HG02623 (cell line): ENCODE measurements at regions not wholly inside any gene's neighbourhood (a gene's known extent, or its start where the extent isn't known, plus 50 kb on each side); places are given as distances from the start of the nearest gene placed in this dataset.

Experiments used
- ATAC-seq: cut with Tn5 transposase; IDR thresholded peaks from one replicate; pipeline ENCODE4 v1.9.1; 2021; ENCODE audit warnings: moderate library complexity; ENCODE audit not compliant: unreplicated experiment

DNA sequence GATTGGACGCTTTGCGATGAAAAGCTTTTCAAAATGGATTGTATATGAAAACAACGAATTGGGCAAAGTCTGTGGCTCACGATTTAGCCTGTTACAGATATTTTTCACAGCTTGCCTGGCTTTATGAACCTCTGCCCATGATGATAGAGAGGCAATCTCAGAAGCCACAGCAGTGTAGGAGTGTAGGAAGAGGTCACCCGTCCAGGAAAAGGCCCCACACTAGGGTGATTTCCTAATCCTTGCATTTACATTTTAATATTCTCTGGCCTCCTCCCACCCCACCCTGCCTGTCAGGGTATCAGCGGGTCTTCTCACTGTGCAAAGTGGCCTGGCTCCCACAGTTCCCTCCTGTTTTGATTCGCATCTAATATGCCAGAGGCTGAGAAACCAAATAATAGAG is 81.8 kb upstream of the FOXN3 start:
- ATAC-seq, result no peak

- no peak for ATAC-seq
Measured at GRCh38 chr14:89495718-89496117, 78.7 kb upstream of the FOXN3 start.

DNA sequence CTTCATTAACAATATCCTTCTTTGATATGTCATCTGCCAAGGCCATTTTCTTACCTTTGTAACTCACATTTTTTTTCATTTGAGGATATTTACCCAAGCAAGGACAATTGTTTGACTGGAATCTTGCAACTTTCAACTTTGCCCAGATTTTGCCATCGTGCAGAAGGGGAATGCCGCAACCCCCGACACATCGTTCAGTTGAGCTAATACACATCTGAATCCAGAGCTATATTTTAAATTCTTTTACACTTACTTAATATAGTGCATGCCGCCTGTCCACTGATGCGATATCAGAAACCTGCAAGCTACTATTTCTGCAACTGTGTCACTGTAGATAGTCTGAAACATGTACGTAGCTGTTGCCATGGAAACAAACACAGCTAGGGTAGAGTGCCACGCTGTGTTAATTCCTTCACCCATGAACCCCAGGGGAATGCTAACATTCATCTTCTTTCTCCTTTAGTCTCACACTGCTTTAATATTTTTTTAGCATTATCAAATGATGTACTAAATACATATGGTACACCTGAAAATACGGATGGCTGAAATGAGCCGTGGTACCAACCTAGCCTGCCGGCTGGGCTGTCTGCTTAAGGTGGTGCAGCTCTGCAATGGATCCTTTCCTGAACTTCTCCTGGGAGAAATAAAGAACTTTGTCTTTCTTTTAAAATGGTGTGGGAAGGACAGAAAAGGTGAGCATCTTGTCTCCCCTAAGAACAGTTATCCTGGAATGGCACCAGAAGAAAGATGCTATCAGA is 77.0 kb upstream of the FOXN3 start:
- ATAC-seq, result peak; percentile 91

DNA sequence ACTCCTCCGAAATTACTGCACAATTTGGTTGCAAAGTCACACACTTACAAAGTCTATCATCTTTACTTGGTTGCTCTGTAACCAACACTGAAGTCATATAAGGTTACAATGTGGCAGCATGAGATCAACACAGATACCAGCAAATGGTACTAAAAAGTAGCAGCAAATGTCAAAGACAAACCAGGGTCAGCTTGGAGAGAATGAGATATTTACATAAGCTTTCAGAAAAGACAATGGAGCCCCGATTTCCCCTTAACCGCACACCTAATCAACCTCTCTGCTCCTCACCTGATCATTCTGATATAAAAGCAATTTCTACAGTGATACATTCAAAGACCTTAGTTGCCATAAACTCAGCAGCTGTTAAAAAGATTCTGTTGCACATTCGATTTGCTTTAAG is 76.4 kb upstream of the FOXN3 start:
- no peak for ATAC-seq

GRCh38 chr14:89491711-89492381 is 74.8 kb upstream of the FOXN3 start:
- ATAC-seq, result no peak

GRCh38 chr14:89490466-89490865 is 73.4 kb upstream of the FOXN3 start:
- ATAC-seq, result no peak

DNA sequence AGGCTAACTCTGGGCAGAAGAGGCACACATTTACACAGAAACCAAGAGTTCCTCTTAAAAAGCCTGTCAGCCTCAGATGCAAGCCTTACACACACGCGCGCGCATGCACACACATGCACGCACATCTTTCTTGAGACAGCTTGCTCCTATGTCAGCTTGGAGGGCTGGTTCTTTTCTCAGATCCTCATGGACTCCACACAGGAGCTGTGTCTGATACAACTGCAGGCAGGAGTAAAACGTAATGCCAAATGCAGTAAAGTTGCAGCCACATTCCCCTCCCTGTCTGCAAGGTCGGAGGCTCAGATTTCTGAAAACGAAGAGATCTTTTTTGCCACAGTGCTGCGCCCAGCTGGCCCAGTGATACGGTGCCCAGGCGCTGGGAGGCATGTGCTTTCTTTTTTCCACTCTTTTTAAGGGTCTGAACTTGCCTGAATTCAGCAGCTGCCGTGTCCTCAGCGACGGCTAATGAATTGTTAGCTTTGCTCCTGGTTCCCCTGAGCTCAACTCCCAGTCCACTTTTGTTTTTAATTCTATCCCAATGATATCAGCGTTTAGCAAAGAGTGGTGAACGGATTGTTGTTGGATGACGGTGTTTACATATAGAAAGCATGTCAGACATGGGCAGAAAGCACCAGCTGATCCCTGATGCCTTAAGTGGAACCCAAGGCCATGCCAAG is 72.9 kb upstream of the FOXN3 start:
- no peak for ATAC-seq

- ATAC-seq, result no peak
Measured at GRCh38 chr14:89486961-89487360, 69.9 kb upstream of the FOXN3 start.

DNA sequence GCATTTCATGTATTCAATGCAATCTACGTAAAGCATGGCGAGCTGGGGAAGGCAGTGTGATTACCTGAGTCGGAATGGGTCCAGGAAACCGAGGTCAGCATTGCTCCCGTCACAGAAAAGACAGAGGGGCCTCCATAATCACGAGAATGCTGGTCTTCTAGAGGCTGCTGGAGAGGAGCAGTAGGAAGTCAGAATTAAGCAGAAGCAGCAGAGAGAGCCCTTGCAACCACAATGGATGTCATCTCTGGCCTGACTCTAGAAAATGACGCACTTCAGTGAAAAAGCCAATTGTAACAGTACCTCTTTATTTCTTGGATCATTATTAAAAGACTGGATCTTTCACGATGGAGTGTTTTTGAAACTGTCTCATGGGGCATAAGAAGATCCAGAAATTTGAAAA is 69.5 kb upstream of the FOXN3 start:
- ATAC-seq, result no peak

GRCh38 chr14:89485264-89485663 is 68.2 kb upstream of the FOXN3 start:
- ATAC-seq, result no peak

- no peak for ATAC-seq
Measured at GRCh38 chr14:89484051-89484844, 67.2 kb upstream of the FOXN3 start.

DNA sequence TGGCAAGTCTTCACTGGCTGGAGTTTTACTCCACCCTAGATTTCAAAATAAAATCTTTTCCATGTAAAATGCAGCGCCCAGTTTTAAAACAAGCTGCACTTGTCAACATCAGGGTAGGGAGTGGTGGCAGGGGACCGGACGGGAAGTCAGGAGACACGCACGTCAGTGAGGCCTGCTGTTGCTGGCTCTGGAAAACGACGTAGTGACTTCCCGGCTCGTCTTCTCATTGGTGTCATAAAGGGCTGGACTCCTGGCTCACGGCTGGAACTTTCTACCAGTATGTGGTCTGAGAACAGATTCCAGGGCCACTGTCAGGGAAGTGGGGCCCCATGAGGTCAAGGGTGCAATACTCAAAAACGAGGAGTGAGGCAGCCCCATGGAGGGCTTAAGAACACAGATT is 64.2 kb upstream of the FOXN3 start:
- no peak for ATAC-seq

DNA sequence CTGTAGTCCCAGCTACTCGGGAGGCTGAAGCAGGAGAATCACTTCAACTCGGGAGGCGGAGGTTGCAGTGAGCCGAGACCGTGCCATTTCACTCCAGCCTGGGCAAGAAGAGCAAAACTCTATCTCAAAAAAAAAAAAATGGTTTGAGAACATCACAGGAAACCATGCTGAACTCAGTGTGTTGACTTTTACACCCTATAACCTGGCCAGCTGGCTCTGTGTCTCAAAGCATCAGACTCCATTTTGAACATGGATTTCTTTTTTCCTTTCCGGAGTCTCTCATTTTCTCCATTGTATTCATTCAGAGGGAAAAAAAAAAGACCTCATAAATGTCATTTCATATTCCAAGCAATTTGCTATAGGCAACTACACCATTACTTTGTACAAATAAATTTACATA is 63.2 kb upstream of the FOXN3 start:
- no peak for ATAC-seq

GRCh38 chr14:89479802-89480201 is 62.8 kb upstream of the FOXN3 start:
- ATAC-seq, result no peak

DNA sequence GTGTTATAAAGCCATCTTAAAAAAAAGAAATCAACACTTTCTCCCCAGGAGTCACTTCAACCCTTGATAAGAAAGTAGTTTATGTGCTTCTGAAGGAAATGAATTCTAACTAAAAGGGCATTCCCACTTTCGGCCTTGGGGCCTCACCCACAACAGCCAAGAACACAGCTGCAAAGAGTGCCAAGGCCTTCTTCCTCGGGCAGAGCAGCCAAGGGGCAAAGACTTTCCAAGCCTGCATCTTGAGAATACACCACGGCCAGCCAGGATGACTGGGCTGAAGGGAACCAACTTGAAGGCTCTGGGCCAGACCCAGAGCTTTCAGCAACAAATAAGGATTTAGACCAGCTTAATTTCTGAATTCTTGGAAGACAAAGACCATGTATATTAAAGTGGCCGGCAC is 60.4 kb upstream of the FOXN3 start:
- ATAC-seq, result no peak

DNA sequence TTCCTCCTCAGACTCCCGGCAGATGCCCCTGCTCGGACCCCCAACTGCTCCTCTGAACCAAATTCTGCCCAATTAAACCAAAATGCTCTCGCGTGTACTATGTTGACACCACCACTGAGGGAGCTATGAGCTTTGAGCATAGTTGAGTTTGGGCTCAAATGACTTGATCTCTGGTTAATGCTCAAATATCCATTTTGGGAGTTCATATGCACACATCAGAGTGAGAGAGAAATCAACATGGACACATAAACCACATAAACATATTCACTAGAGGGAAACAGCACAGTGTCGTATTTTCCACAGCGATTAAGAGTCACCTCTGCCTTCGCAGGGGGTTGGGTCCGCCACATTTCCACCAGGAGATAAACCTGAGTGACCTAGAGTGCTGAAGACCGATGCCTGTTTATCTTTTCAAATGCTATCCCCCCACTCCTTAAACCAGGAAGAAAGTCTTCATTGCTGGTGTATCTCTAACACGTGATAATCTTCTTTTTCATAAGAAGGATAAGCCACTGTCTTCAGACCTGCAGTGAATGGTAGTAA is 59.4 kb upstream of the FOXN3 start:
- no peak for ATAC-seq

GRCh38 chr14:89474464-89474863 is 57.4 kb upstream of the FOXN3 start:
- no peak for ATAC-seq

DNA sequence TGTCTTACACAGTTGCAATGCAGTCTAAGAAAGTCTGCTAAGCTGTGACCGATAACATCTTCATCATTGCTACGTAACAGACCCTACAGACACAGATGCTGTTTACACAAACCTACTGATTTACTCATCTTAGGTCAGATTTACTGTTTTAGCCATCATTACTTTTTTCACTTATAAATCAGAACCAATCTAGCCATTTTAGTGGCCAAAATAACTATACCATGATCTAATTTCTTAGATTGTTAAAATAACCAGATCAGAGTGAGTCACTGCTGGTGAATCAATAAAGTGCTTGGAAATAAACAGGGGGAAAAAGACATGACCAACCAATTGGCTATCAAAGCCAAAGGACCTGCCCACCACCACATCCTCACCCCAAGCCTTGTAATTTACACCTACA is 57.0 kb upstream of the FOXN3 start:
- ATAC-seq, result no peak

DNA sequence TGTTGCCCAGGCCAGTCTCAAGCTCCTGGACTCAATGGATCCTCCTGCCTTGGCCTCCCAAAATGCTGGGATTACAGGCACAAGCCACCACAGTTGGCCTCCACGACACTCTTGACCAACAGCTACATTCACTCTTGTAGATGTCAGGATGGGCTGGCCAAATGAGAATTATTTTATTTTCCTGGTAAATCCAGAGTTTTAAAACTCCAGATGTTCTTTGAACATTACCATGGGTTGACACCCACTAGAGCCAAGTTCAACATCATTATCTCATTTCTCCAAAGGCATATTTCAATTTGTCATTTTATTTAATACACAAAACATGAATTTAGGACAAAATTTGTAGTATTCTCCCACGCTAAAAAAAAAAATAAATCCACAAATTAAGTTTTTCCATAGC is 56.5 kb upstream of the FOXN3 start:
- no peak for ATAC-seq

DNA sequence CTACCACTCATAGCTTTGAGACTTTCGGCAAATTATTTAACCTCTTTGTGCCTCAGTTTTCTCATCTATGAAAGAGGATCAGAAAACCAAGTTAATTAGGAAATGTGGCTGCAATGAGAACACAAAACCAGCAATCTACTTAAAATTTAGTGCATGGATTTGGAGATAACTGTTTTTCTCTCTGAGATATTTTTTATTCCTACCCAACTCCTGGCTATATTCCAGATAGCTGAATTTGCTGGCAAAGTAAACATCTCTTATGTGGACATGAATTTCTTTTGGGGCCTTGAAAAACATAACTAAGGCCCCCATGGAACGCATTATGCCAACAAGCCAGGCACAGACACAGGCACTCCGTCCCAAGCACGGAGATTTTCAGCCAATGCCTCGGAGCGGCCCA is 53.4 kb upstream of the FOXN3 start:
- ATAC-seq, result no peak
